Stimulated activated CD4-positive, alpha-beta T cell treated with anti-CD3 and anti-CD28 coated beads, Interleukin-15, amount 100 ng/mL, for 48 hours (primary cell): ENCODE measurements at regions not wholly inside any gene's neighbourhood (a gene's known extent, or its start where the extent isn't known, plus 50 kb on each side); places are given as distances from the start of the nearest gene placed in this dataset.

Source experiments
- DNase-seq, 2 donors: peaks; one replicate each; pipeline ENCODE4 v3.0.0-alpha.2; 2020; ENCODE audit warnings: low read depth in 2 of 2

GRCh38 chr18:78697446-78697845 is 282.2 kb upstream of the SALL3 start:
- DNase-seq: no peak

- DNase-seq: no peak
These were observed 280.7 kb upstream of the SALL3 start for GRCh38 chr18:78698914-78699313.

- no peak for DNase-seq
These were observed 280.1 kb upstream of the SALL3 start for GRCh38 chr18:78699499-78699898.

- no peak for DNase-seq
These were observed 277.7 kb upstream of the SALL3 start for GRCh38 chr18:78701771-78702396.

GRCh38 chr18:78703291-78703690 is 276.3 kb upstream of the SALL3 start:
- DNase-seq: no peak

- DNase-seq: no peak
These were observed 274.6 kb upstream of the SALL3 start for GRCh38 chr18:78704971-78705461.

GRCh38 chr18:78709261-78709809 is 270.3 kb upstream of the SALL3 start:
- DNase-seq: no peak

- no peak for DNase-seq
These were observed 268.3 kb upstream of the SALL3 start for GRCh38 chr18:78711316-78711715.

- DNase-seq: no peak
These were observed 267.6 kb upstream of the SALL3 start for GRCh38 chr18:78711971-78712370.

GRCh38 chr18:78713069-78713468 is 266.5 kb upstream of the SALL3 start:
- no peak for DNase-seq

- no peak for DNase-seq
These were observed 265.9 kb upstream of the SALL3 start for GRCh38 chr18:78713726-78714125.

- DNase-seq: no peak
These were observed 263.6 kb upstream of the SALL3 start for GRCh38 chr18:78716022-78716421.

- DNase-seq: no peak
These were observed 263.0 kb upstream of the SALL3 start for GRCh38 chr18:78716581-78716980.

GRCh38 chr18:78717051-78717765 is 262.4 kb upstream of the SALL3 start:
- no peak for DNase-seq

GRCh38 chr18:78717766-78718150 is 261.9 kb upstream of the SALL3 start:
- DNase-seq: no peak

GRCh38 chr18:78719821-78720220 is 259.8 kb upstream of the SALL3 start:
- DNase-seq: no peak

- no peak for DNase-seq
These were observed 259.0 kb upstream of the SALL3 start for GRCh38 chr18:78720456-78721237.

GRCh38 chr18:78721238-78721875 is 258.3 kb upstream of the SALL3 start:
- DNase-seq: no peak

GRCh38 chr18:78721981-78722380 is 257.6 kb upstream of the SALL3 start:
- no peak for DNase-seq

- DNase-seq: no peak
These were observed 257.2 kb upstream of the SALL3 start for GRCh38 chr18:78722386-78722785.

- DNase-seq: no peak
These were observed 256.5 kb upstream of the SALL3 start for GRCh38 chr18:78722929-78723710.
